A673 (cell line): ENCODE measurements at regions not wholly inside any gene's neighbourhood (a gene's known extent, or its start where the extent isn't known, plus 50 kb on each side); places are given as distances from the start of the nearest gene placed in this dataset.

ENCODE experiments used
- CTCF ChIP-seq: fragments of 300-800, 200-600 bp; sonication (generic); conservative IDR thresholded peaks from 2 replicates; pipeline ENCODE4 v1.5.1; 2017; ENCODE audit warnings: low read depth, mild to moderate bottlenecking, antibody characterized with exemption, low read length, moderate library complexity, mixed read lengths
- EZH2 ChIP-seq: fragments of 200-600 bp; sonication (generic); IDR thresholded peaks from 2 replicates; pipeline ENCODE4 v1.6.1; 2017; ENCODE audit warnings: borderline replicate concordance, low read depth, mild to moderate bottlenecking, mixed read lengths, antibody characterized with exemption, low read length; ENCODE audit not compliant: poor library complexity, severe bottlenecking

DNA sequence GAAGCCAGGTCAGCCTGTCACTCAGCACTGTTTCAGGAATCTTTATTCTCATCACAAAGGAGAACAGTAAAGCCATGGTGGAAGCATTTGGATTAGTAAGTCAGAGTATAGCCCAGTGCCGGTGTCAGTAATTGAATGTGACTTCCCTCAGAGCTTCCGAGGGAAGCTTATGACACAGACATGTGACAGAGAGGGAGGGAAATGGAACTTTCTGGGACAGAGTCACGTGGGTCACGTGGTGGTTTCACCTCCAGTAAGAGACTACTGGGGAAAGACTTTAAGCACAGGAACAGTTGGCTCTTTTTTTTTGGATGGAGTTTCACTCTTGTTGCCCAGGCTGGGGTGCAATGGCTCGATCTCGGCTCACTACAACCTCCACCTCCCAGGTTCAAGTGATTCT, 53.3 kb upstream of the CCDC160 start:
- no peak for TF ChIP-seq CTCF
- no peak for TF ChIP-seq EZH2
